WERI-Rb-1 (cell line): ENCODE measurements at regions not wholly inside any gene's neighbourhood (a gene's known extent, or its start where the extent isn't known, plus 50 kb on each side); places are given as distances from the start of the nearest gene placed in this dataset.

Experiments
- DNase-seq: peaks from one replicate; pipeline ENCODE4 v3.0.0-alpha.2; 2020
- H3K27ac ChIP-seq: fragments of 250-450 bp; sonication (Bioruptor Pico); 2 replicates; pipeline ENCODE4 v1.5.1; 2020; ENCODE audit warnings: mild to moderate bottlenecking, moderate library complexity
- H3K27me3 ChIP-seq: fragments of 250-450 bp; sonication (Bioruptor Pico); 2 replicates; pipeline ENCODE4 v1.5.1; 2021; ENCODE audit warnings: mild to moderate bottlenecking, low read depth, moderate library complexity; ENCODE audit not compliant: insufficient read depth, severe bottlenecking
- H3K36me3 ChIP-seq: fragments of 250-450 bp; sonication (Bioruptor Pico); 2 replicates; pipeline ENCODE4 v1.5.1; 2020; ENCODE audit warnings: mild to moderate bottlenecking, moderate library complexity
- H3K4me3 ChIP-seq: 2 replicates; pipeline ENCODE4 v1.5.1; 2011; ENCODE audit warnings: low read depth, mild to moderate bottlenecking, control low read depth, low read length
- H3K9me3 ChIP-seq: fragments of 250-450 bp; sonication (Bioruptor Pico); 2 replicates; pipeline ENCODE4 v1.5.1; 2021; ENCODE audit warnings: mild to moderate bottlenecking, moderate library complexity; ENCODE audit not compliant: severe bottlenecking
- TF ChIP-seq, protein P1 (sequence below): IDR thresholded peaks from 2 replicates; pipeline ENCODE4 v1.5.1; 2011; ENCODE audit warnings: low read depth, mild to moderate bottlenecking, control low read depth, inconsistent platforms, low read length

DNA sequence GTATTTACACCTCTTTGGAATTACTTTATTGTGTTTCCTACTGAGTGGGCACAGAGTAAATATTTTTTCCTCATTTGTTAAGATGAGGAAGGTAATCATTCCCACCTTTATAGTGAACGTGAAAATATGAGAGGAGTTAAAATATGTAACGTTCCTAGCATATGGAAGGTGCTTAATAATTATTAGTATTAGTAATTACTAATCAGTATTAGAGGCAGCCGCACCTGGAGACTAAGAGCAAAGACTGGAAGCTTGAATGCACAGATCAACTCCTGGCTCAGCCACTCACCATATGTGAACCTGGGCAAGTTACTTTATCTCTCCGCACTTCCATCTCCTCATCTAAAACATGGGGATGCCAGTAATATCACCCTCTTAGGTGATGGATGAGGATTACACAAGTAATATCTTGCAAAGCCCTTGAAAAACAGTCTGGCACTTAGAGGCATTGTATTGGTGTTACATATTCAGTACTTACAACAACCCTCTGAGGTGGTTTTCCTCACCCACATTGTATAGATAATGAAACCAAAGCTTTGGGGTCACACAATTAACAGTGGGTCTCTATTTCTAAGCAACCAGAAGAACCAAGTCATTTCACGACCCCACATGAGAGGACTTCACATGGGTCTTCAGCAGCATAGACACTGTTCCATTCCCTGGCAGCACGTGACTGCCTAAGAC lies 100.3 kb upstream of the KCTD1 start:
- H3K27me3 ChIP-seq, result no peaks in the 10 kb centered on the region
- no peaks in the 10 kb centered on the region for H3K9me3 ChIP-seq
- no peak overlapping the region for H3K4me3 ChIP-seq
- TF ChIP-seq, protein P1, sequence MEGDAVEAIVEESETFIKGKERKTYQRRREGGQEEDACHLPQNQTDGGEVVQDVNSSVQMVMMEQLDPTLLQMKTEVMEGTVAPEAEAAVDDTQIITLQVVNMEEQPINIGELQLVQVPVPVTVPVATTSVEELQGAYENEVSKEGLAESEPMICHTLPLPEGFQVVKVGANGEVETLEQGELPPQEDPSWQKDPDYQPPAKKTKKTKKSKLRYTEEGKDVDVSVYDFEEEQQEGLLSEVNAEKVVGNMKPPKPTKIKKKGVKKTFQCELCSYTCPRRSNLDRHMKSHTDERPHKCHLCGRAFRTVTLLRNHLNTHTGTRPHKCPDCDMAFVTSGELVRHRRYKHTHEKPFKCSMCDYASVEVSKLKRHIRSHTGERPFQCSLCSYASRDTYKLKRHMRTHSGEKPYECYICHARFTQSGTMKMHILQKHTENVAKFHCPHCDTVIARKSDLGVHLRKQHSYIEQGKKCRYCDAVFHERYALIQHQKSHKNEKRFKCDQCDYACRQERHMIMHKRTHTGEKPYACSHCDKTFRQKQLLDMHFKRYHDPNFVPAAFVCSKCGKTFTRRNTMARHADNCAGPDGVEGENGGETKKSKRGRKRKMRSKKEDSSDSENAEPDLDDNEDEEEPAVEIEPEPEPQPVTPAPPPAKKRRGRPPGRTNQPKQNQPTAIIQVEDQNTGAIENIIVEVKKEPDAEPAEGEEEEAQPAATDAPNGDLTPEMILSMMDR, result no peak
- no peaks in the 10 kb centered on the region for H3K36me3 ChIP-seq
- H3K27ac ChIP-seq, result peak overlapping the region; percentile 30; the same call in 1 of the 2 replicates
- DNase-seq, result no peak

DNA sequence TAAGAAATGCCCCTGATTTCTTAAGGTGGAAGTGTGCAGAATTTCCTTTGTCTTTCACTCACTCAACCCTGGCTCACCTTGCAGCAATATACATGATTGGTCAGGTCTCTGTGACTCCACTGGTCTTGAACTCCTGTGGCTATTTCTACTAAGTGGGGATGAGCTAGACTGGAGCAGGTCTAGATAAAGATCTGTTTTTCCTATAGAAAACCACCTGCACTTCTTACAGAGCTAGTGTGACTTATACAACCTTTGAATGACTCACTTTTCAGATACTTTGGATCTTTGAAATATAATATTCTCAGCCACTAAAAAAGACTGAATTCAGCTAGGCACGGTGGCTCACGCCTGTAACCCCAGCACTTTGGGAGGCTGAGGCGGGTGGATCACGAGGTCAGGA lies 98.5 kb upstream of the KCTD1 start:
- no peak for DNase-seq
- H3K9me3 ChIP-seq, result no peaks in the 10 kb centered on the region
- TF ChIP-seq, protein P1, result no peak
- H3K36me3 ChIP-seq, result no peaks in the 10 kb centered on the region
- H3K27me3 ChIP-seq, result no peaks in the 10 kb centered on the region
- H3K4me3 ChIP-seq, result no peak overlapping the region
- no peak overlapping the region for H3K27ac ChIP-seq

DNA sequence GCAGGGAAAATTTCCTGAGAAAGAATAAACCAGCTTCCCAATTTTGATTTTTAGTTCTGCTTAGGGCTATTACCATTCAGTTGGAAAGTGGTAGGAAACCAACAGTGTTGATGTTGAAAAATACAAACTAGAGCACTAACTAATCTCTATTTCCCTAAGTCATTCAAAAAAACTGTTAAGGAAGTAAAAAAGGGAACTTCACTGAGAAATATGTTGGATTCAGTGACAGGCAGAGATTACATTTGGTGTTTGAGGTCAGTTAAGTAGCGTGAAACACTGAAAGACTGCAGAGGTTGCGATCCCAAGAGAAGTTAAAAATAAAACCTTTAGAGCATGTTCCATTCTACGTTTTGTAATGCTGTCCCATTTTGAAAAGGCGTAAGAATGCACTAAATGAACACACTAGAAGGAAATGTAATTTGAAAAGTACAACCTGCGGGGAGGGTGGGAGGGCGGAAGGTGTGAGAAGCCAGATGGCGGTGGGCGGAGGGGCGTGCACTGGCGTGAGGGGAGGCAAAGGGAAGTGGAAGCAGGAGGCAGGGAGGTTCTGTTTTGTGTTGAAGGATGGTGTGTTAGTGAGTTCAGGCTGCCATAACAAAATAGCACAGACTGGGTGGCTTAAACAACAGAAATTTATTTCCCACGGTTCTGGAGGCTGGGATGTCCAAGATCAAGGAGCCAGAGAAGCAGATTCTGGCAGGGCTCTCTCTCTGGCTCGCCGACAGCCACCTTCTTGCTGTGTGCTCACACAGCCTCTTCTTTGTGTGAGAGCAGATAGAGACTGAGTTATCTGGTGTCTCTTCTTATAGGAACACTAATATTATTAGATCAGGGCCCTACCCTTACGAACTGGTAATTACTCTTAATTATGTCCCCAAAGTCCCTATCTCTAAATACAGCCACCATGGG lies 94.3 kb upstream of the KCTD1 start:
- Histone ChIP-seq H3K36me3 (no peaks in the 10 kb centered on the region), H3K4me3 (no peak overlapping the region), H3K27me3 (no peaks in the 10 kb centered on the region), H3K27ac (no peak overlapping the region), H3K9me3 (no peaks in the 10 kb centered on the region)
- DNase-seq, result no peak
- TF ChIP-seq, protein P1, result no peak

DNA sequence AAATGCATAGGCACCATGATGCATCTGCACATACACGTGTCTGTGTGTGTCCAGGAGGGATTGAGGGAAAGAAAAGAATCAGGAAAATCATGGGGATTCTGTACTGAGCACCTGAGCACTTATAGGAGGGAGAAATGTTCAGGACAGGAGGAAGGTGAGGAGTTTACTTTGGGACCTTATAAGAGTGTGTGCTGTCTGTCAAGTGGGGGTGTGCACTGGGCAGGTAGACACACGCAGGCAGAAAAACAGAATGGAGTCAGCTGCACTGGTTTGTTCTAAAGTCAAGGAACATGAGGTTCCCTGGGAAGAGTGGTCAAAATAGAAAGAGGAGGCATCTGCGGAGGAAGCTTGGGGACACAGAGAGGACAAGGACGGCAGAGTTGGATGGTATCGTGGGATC lies 92.2 kb upstream of the KCTD1 start:
- Histone ChIP-seq H3K9me3 (no peaks in the 10 kb centered on the region), H3K27ac (no peak overlapping the region), H3K4me3 (no peak overlapping the region), H3K36me3 (no peaks in the 10 kb centered on the region), H3K27me3 (no peaks in the 10 kb centered on the region)
- TF ChIP-seq, protein P1, result no peak
- no peak for DNase-seq

DNA sequence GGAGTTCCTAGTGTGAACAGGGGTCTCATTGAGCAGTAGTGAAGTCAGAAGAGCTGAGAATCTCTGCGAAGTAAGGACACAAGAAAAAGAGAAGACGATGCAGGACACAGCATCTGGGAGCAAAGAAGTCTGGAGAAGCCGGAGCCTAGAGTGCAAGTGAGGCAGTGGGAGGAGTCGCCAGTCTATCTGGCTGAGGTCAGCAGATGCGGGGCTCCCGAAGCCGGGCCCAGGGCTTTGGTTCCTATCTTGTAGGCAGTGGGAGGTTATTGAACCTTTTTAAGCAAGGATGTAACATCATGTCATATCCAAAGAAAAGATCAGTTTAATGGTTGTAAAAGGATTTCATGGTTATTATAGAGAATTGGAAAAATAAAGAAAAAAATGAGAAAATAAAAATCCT lies 90.8 kb upstream of the KCTD1 start:
- no peak for DNase-seq
- TF ChIP-seq, protein P1, result no peak
- Histone ChIP-seq H3K36me3 (no peaks in the 10 kb centered on the region), H3K4me3 (no peak overlapping the region), H3K27ac (no peak overlapping the region), H3K9me3 (no peaks in the 10 kb centered on the region), H3K27me3 (no peaks in the 10 kb centered on the region)
